NCI-H526 (cell line): ENCODE measurements at regions not wholly inside any gene's neighbourhood (a gene's known extent, or its start where the extent isn't known, plus 50 kb on each side); places are given as distances from the start of the nearest gene placed in this dataset.

ENCODE experiments used
- DNase-seq, 2 experiments: peaks; one replicate each; lab custom pipeline; 2025; lab: John Stamatoyannopoulos, UW

GRCh38 chr13:50685491-50685890, 158.0 kb downstream of the DLEU7 start:
- DNase-seq = no peak

DNA sequence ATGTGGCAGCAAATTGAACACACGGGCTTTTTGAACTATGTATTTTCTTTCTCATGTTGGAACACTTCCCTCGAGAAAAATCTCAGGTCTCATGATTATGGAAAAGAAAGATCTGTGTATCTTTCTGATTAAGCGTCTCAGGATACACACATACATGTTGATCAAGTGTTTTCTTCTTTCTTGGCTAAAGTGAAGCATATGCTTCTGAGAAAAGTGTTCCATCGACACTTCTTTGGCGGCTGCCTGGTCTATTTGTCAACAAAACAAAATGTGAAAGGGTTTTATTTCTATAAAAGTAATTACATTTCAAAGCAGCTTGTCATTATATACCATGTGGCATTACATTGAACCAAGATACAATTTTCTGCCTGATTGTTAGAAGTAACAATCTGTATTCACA, 157.5 kb downstream of the DLEU7 start:
- DNase-seq = no peak

DNA sequence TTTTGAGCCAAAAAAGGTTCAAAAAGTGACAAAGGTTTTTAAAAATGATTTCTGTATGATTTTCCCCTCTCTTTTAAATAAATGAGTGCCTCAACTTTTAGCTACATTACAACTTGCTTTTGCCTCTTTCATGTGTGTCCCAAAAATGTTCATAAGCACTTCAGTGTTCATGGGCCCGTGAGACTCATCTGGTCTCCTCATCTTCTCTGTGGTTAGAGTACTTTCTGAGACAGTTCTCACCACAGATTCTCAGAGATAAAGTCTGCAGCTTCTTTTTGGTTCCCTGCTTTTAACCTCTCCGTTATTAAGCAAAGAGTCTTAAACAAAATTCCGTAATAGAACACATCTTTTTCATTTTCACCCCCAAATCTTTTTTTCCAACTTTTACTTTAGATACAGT, 156.9 kb downstream of the DLEU7 start:
- DNase-seq = no peak

DNA sequence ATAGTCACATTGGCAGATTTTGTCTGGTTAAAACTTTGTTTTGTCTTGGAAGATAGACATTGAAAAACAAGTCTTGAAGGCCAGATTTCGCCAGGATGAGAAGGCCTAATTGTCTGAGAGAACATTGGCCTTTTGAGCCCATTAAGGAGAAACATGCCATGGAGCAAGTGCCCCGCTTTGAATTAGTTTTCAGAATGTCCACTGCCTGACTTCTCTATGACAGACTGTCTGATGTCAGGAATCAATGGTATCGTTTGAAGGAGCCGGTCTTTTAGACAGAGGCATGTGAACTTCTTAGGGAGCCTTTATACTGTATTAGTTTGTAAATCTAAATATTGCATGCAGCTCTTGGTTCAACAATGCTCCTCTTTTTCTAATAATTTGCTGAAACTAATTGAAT, 155.9 kb downstream of the DLEU7 start:
- no peak for DNase-seq

- DNase-seq = no peak
Observed at GRCh38 chr13:50690006-50690405, 153.5 kb downstream of the DLEU7 start.

DNA sequence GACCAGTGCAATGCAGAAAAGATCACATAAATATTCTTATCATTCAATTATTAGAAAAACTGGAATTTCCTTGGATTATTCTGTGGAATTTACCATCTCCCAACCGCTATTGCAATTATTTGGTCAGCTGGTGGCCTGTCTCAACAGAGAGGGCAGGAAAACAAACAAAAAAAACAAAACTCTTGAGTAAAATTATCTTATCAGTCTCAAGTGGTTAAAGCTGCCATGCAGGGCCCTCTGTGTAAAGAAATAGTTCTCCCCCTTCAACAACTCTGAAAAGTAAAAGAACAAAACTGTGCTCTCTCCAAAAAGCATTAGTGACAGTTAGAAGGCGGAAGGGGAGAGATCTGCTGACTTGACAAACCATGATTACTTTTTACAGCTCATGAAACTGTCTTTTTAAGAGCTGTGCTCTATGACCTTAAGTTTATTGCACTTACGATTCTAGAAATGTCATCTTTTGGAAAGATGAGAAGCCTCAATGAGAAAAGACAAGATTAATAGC, 152.3 kb downstream of the DLEU7 start:
- DNase-seq = no peak

- DNase-seq = no peak
Observed at GRCh38 chr13:50691681-50692263, 151.7 kb downstream of the DLEU7 start.

DNA sequence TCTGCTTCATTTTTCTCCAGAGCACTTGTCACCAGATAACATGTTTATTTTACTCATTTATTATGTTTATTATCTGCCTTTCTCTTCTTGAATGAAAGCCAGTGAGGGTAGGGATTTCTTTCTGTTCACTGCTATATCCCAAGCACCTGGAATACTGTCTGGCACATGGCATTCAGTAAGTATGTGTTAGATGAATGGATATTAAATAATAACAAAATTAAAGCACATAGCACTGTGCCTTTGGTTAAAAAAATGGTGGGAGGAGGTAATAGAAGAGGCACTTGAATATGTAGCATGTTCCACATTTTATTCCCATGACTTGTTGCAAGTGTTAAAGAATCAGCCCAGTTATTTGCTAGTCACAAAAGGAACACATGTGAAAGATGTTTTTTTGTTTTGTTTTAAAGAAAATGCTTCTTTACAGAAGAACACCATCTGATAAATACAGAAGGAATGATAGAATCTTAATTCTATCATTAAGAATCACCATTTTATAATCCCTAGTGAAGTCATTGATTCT, 151.0 kb downstream of the DLEU7 start:
- DNase-seq = no peak

GRCh38 chr13:50693727-50694126, 149.8 kb downstream of the DLEU7 start:
- DNase-seq = no peak

- no peak for DNase-seq
Observed at GRCh38 chr13:50697746-50698539, 145.5 kb downstream of the DLEU7 start.

DNA sequence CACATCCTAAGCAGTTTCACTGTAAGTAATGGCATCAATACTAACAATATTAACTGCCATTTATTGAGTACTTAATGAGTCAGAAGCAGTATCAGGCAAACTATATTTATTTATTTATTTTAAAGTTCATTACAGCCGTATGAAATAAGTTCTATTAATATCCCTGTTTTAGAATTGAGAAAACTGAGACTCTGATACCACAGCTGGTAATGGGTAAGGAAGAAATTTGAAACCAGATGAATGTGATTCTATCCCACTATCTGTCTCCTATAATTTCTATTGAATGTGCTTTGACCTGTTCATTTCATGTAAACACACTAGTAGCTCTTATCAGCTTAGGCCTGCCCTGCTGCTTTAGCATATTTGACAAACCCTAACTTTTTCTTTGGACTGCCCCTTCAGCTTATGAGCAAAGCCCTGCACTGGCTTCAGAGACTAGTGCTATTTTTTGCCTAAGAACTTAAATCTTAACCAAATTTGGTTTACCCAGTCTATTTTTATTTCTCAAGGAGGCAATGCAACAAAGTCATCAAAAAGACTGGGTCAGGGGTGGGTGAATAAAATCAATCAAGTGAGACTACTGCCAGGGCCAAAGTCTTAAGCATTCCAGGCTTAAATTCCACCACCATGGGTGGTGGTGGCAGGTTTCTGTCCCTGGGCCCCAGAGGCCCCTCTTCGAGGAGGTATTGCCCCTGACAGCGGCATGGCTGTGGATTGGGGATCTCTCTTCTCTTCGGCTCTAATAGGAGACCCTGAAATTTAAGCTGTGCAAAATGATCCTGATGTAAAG, 143.4 kb downstream of the DLEU7 start:
- no peak for DNase-seq

DNA sequence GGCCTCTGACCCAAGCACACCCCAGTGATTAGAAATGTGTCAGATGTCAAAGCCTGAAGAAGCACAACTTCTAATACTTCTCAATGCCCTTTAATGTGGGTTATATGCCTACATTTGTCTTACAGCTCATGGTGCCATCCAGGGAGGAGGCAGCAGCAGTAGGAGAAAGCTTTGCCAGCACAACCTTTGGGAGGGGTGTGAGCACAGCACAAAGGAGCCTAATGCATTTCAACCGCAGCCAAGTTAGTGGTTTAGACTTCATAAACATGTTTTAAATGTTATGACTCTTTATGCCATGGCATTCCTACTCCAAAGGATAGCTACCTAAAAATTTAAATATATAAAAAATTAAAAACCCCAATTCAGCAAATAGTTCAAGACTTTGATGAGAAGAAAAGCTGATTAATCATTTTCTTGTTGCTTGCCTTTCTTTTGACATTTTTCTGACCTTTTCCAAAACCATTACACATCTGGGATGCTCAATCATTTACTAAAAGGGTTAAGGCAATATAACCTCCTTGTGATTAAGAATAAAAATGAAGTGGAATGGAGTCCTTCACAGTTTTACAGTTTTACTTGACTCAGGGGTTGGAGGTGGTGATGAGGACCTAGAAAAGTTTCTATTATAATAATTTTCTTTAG, 142.7 kb downstream of the DLEU7 start:
- no peak for DNase-seq

DNA sequence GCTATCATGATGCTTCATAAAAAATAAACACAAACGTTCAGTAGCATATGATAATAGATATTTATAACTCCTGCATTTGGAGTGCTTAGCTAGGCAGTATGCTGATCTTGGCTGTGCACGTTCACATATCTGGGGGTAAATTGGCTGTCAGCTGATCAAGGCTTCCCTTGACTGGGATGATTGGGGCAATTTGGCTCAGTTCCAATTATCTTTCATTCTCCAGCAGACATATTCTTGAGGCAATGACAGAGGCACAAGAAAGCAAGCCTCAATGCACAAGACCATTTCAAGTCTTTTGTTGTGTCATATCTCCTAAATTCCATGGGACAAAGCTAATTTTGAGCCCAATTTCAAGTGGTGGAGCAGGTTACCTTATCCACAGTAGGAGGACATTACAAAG, 142.0 kb downstream of the DLEU7 start:
- DNase-seq = no peak

- DNase-seq = no peak
Observed at GRCh38 chr13:50706505-50706904, 137.0 kb downstream of the DLEU7 start.

GRCh38 chr13:50707628-50708027, 135.9 kb downstream of the DLEU7 start:
- DNase-seq = no peak

DNA sequence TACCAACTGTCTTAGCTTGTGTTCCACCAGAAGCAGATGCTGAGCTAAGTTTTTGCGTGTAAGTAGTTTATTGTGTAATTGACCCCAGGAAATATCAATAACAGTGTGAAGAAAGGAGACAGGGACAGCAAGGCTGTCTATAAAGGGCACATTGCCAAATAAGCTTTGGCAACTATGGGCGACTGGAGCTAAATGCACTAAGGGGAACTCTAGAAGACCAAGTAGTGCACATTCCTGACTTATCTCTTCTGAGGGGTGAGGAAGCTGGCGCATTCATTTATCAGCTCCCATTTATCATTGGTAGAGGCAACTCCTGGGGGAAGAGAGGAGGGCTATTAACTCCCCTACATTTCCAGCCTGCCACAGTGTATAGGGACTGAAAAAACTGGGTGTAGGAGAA, 135.0 kb downstream of the DLEU7 start:
- no peak for DNase-seq

- no peak for DNase-seq
Observed at GRCh38 chr13:50709058-50709457, 134.4 kb downstream of the DLEU7 start.

- no peak for DNase-seq
Observed at GRCh38 chr13:50711131-50711815, 132.2 kb downstream of the DLEU7 start.

GRCh38 chr13:50711996-50712395, 131.5 kb downstream of the DLEU7 start:
- DNase-seq = no peak

- no peak for DNase-seq
Observed at GRCh38 chr13:50712456-50712855, 131.0 kb downstream of the DLEU7 start.

DNA sequence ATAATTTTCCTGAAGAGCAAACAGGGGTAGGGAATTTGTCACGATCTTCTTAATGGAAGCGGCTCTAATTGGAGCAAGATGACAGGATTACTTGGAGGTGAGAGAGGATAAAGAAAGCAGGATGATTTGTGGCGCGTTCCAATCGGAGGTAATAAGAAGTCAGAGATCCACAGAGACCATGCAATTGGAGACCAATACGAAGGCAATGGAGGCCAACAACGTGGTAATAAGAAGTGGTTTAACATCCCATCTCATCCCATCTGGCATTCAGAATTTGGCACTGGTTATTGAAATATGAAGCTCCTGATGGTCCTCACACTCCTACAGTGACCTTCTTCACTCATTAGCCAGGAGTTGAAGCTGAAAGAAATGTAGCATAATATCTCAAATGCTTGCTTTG, 130.6 kb downstream of the DLEU7 start:
- no peak for DNase-seq
